ENCODE measurements at regions not wholly inside any gene's neighbourhood (a gene's known extent, or its start where the extent isn't known, plus 50 kb on each side); places are given as distances from the start of the nearest gene placed in this dataset.

- TF ChIP-seq CTCF (conservative IDR thresholded peaks at IDR 0.05 in 1 of 2, IDR thresholded peaks at IDR 0.05 in 1 of 2; ENCODE audit: low read depth in 1 of 2, low read length in 2 of 2) (no peak), EZH2 (IDR thresholded peaks at IDR 0.05; ENCODE audit: low read length, missing control alignments) (no peak)
Measured at GRCh38 chr1:239800861-239801260, 290.8 kb upstream of the FMN2 start.
